ENCODE measurements at regions not wholly inside any gene's neighbourhood (a gene's known extent, or its start where the extent isn't known, plus 50 kb on each side); places are given as distances from the start of the nearest gene placed in this dataset.

DNA sequence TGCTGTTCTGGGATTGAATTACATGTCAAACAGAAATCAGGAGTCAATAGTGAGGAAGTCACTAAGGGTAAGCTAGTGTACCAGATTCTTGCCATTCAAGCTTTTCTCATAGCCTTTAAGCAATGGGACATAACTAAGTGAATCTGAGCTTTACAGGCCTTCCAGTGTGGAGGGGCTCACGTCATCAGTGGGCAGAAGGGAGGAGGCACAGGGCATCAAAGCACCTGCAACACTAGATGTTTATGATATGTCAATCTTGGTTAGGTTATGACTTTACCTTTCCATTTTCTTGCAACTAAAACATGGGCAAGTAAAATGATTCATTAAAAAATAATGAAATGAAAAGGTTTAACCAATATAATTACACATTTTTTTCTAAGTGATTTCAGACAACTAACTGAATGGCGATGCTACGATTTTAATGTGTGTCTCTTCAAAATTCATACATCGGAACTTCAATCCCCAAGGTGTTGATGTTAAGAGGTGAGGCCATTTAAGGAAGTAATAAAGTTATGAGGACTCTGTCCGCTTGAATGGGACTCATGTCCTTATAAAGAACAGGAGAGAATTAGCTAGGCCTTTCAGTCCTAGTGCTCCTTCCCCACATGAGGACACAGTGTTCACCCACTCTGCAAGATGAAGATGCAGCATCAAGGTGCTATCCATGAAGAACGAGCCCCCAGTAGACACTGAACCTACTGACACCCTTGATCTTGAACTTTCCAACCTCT lies 1169.2 kb upstream of the NXPH2 start:
- TF ChIP-seq TBP (optimal IDR thresholded peaks at IDR 0.05; ENCODE audit: low read depth, low read length) (no peak), CBFB (CRISPR knock-in tag; IDR thresholded peaks at IDR 0.05) (no peak), POLR2AphosphoS5 (IDR thresholded peaks at IDR 0.05; ENCODE audit: control insufficient read depth, insufficient read depth, low read depth, low read length) (no peak), CREB1 (IDR thresholded peaks at IDR 0.05) (no peak), CREB1 (CRISPR knock-in tag; IDR thresholded peaks at IDR 0.05) (no peak)
- TF ChIP-seq, protein P1, sequence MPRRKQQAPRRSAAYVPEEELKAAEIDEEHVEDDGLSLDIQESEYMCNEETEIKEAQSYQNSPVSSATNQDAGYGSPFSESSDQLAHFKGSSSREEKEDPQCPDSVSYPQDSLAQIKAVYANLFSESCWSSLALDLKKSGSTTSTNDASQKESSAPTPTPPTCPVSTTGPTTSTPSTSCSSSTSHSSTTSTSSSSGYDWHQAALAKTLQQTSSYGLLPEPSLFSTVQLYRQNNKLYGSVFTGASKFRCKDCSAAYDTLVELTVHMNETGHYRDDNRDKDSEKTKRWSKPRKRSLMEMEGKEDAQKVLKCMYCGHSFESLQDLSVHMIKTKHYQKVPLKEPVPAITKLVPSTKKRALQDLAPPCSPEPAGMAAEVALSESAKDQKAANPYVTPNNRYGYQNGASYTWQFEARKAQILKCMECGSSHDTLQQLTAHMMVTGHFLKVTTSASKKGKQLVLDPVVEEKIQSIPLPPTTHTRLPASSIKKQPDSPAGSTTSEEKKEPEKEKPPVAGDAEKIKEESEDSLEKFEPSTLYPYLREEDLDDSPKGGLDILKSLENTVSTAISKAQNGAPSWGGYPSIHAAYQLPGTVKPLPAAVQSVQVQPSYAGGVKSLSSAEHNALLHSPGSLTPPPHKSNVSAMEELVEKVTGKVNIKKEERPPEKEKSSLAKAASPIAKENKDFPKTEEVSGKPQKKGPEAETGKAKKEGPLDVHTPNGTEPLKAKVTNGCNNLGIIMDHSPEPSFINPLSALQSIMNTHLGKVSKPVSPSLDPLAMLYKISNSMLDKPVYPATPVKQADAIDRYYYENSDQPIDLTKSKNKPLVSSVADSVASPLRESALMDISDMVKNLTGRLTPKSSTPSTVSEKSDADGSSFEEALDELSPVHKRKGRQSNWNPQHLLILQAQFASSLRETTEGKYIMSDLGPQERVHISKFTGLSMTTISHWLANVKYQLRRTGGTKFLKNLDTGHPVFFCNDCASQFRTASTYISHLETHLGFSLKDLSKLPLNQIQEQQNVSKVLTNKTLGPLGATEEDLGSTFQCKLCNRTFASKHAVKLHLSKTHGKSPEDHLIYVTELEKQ (CRISPR knock-in tag; IDR thresholded peaks at IDR 0.05) = no peak
